Prostate gland (tissue), 2 donors: ENCODE measurements at regions not wholly inside any gene's neighbourhood (a gene's known extent, or its start where the extent isn't known, plus 50 kb on each side); places are given as distances from the start of the nearest gene placed in this dataset.

Experiments
- POLR2A ChIP-seq: fragments of 450-650 bp; IDR thresholded peaks from one replicate; pipeline ENCODE4 v1.6.1; 2016; ENCODE audit warnings: antibody characterized with exemption, mild to moderate bottlenecking
- POLR2AphosphoS5 ChIP-seq: sonication (generic); formaldehyde crosslinking; IDR thresholded peaks from one replicate; pipeline ENCODE4 v1.6.1; 2017; ENCODE audit warnings: antibody characterized with exemption
- TF ChIP-seq, protein P1 (sequence below), 4 experiments: fragments of 200-600 bp in 2 of 4; fragments of 450-650 bp in 2 of 4; sonication (generic) in 2 of 4; IDR thresholded peaks; 1 replicate in 3 of 4; 2 replicates in 1 of 4; pipeline ENCODE4 v1.5.1; 2016 to 2019; ENCODE audit warnings: antibody characterized with exemption in 4 of 4, mild to moderate bottlenecking in 2 of 4, moderate library complexity in 2 of 4

DNA sequence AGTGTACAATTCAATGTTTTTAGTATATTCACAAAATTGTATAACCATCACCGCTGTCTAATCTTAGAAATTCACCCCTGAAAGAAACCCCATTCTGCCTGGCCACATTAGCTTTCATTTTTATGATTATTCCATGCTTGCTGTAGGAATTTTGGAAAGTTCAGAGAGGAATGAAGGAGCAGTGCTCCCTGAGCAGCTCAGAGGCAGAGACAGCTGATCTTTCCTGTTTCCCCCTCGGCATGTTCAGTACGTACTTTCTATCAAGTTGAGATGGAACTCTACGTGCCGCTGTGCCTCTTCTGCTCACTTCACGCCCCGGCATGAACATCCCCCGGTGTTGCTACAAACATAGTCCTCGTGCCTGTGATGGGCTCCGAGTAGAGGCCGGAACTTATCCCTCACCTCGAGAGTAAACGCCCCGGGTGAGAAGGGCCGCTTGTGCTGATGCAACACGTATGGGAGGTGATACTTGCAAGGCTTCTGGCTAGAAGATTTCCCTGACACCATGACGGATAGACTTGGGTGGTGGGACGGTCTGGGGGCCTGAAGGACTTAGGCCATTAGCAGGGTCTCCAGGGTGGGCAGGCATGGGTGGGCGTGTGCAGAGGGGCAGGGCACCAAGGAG, 79.2 kb upstream of the CIBAR2 start:
- no peak for TF ChIP-seq POLR2A
- TF ChIP-seq, protein P1, sequence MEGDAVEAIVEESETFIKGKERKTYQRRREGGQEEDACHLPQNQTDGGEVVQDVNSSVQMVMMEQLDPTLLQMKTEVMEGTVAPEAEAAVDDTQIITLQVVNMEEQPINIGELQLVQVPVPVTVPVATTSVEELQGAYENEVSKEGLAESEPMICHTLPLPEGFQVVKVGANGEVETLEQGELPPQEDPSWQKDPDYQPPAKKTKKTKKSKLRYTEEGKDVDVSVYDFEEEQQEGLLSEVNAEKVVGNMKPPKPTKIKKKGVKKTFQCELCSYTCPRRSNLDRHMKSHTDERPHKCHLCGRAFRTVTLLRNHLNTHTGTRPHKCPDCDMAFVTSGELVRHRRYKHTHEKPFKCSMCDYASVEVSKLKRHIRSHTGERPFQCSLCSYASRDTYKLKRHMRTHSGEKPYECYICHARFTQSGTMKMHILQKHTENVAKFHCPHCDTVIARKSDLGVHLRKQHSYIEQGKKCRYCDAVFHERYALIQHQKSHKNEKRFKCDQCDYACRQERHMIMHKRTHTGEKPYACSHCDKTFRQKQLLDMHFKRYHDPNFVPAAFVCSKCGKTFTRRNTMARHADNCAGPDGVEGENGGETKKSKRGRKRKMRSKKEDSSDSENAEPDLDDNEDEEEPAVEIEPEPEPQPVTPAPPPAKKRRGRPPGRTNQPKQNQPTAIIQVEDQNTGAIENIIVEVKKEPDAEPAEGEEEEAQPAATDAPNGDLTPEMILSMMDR (IDR thresholded peaks at IDR 0.05) = no peak
- no peak for TF ChIP-seq POLR2AphosphoS5
